HG03066 (cell line): ENCODE measurements at regions not wholly inside any gene's neighbourhood (a gene's known extent, or its start where the extent isn't known, plus 50 kb on each side); places are given as distances from the start of the nearest gene placed in this dataset.

ENCODE experiments used
- ATAC-seq: cut with Tn5 transposase; IDR thresholded peaks from one replicate; pipeline ENCODE4 v1.9.1; 2021; ENCODE audit warnings: low read depth; ENCODE audit not compliant: unreplicated experiment

- no peak for ATAC-seq
Observed at GRCh38 chr20:22268675-22269074, 315.7 kb downstream of the FOXA2 start.

DNA sequence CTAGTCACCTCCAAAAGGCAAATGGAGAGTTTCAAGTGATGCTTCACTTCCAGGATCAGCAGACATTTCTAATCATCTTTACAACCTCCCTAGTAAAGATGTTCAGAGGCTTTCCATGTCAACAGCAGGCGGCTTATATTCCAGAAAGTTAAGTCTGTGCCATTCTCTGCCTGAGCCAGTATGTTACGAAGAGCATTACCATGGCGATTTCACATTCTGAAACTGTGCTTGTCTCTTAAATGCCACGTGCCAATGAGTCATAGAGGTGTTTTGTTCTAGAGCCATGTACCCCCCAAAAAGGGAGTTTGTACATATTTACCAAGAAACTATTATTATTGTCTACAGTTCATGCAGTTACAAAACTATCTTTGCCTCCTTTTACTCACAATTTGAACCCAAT lies 319.5 kb downstream of the FOXA2 start:
- ATAC-seq: no peak

DNA sequence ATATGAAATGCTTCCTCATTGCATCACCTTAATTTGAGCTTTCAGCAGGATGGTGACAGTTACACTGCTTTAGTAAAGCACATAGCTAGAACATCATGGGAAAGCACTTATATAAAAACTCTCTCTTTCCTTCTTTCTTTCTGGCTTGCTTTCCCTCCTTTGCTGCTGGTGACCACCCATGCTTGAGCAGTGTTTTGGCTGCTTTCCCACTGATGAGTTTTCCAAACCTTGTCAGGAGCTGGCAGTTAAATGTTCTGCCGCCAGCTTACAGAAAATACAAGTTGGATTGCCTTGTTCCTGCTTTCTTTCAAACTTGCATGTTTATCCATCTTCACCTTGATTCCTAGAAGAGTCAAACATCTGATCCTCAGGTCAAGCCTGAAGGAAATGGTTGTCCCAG lies 323.9 kb downstream of the FOXA2 start:
- no peak for ATAC-seq

DNA sequence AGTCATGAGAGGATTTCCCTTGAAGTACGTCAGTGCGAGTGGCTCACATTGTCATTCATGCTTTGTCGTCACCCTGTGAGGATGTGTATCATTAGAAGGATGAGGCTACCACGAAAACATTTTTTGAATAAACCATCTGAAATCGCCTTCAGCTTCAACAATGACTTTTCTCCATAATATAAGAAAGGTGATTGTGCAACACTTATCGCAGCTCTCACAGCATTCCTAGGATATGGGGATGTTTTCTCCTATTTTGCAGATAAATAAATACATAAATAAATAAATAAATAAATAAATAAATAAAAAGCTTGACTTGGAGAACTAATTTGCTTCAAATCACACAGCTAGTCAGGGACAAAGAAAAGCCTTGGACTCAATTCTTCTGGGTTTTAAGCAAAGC lies 326.5 kb downstream of the FOXA2 start:
- ATAC-seq: no peak

DNA sequence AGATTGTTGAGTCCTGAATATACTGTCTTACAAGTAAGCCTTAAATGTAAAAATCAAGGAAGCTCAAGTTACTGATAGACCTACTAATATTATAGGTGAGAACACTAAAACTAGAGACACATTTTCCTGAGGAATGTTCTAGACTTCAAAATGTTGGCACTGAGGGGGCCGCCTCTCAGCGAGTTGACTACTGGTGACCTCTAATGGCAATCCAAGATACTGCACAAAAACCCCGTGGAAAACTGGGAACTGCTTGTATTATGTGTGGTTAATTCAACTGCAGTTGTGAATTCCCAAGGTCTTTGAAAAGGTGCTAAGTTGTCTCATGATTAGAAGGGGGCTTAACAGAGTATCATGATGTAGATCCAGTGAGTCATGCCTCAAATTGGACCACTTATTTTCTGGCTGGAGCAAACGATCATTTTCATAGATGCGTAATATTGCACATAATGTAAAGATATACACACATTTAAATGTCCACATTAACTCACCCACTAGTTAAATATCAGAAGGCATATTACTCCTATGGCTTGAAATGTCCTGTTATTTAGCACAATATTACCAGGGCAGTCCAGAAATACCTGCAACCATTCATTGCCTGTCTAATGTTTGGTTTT lies 336.2 kb downstream of the FOXA2 start:
- ATAC-seq: no peak

DNA sequence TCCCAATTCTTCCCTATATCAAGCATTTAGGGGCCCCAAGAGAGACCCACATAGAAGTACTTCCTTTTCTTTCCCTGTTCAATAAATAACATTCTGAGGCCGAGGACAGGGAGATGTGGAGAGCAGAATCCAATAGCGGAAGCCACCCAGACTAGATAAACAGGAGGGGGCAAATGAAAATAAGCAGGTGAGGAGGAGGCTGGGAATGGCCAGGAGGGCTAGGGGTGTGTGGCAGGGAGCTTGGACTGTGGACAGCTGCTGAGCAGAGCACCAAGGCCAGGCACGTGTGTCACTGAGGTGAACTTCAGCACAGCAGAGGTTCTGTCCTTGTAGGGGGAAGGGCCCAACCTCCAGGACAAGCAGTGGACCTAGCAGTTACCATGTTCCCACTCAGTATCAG lies 339.2 kb downstream of the FOXA2 start:
- no peak for ATAC-seq

DNA sequence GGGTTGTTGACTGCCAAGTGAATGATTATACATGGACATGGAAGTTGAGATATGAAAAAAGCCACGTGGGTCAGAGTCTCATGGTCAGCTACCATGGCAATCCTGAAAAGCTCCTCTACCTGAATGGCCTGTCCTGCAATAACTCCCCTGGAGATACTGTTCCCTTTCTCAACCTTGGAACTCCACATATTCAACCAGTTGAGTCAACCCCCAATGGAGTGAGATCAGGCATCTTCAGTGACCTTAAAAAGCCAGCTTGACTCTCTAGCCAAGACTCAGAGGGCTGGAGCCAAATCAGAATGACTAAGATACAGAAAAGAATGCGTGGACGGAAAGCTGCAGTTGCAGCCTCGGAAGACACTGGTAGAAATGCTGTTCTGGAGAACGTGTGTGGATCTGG lies 341.3 kb downstream of the FOXA2 start:
- ATAC-seq: no peak

GRCh38 chr20:22241609-22242008 lies 342.8 kb downstream of the FOXA2 start:
- ATAC-seq: no peak

- no peak for ATAC-seq
Observed at GRCh38 chr20:22232923-22233322, 351.4 kb downstream of the FOXA2 start.

GRCh38 chr20:22232473-22232872 lies 351.9 kb downstream of the FOXA2 start:
- no peak for ATAC-seq

DNA sequence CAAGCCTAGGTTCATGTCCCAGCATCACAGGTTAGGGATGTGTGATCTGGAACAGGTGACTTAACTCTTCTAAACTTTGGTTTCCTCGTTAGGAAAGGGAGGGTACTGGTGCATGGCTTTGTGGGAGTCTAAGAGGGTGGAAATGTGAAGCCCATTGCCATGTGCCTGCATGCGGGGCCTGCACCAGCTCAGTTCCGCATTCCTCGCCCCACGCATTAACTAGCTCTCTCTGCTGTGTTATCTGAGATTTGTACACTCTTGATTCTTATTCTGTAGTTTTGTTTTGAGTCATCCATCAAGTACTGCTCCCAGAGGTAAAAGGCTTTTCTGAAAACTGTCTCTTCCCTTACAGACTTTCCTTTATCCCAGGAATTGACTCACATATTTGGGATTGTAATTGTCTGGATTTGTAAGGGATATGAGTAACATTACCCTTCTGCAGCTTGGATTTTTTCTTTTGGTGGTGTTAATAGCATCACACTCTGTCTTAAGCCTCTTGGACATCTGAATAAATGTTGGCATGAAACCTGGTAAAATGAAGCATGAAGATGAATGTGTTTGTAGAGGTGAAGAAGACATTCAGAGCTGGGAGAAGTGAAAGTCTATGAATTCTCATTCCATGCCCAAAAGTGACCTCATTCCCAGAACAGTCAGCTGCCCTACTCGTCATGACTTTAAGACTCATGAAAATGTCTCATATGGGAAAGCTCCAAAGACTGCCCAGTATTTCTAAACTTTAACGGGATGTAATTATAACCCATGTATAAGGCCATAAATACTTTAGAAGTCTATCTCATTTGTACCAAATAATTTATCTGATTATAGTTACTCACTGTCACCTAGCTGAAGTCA lies 357.3 kb downstream of the FOXA2 start:
- ATAC-seq: no peak

DNA sequence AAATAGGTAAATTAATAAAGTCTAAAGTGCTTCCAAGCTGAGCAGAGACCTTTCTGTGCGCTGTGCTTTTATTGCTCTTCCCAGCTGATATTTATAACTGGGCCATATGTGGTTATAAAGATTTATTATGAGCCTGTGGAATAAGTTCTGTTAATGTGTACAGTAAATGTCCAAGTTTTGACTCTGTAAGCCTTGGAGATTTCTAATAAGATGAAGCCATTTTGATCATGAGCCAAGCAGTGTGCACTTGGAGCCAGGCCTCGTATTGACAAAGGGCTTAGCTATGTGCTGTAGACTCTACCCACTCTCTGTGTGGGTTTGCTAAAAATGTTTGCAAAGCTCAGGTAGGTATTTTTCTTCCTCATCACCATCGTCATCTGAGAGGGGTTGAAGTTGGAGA lies 361.1 kb downstream of the FOXA2 start:
- no peak for ATAC-seq

DNA sequence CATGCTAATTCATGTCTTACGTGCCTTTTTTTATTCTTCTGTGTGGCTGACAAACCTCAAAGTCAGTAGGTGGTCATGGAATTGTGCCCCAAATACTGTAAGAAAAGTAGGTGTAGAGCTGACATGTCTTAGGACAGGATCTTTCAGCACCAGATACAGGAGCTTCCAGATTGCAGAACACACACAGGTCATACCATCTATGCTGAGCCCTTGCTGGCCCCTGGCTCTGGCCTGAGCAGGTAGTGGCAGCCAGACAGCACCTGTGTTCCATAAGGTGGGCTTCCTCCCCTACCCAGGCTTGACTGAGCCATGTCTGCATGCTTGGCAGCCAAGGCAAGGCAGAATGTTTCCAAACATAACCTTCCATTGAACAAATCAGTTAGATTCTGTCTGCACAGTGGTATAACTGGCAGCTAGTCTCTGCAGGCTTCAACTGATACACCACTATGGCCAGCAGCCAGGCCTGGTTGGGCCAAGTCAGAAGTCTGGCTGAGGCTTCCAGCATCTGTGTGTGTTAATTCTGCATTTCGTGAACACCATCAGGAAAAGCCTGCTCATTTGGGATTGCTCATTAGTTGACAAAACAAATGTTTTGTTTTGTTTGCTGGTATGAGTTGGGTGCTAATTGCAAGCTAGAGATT lies 366.5 kb downstream of the FOXA2 start:
- no peak for ATAC-seq

- no peak for ATAC-seq
Observed at GRCh38 chr20:22216984-22217383, 367.4 kb downstream of the FOXA2 start.

GRCh38 chr20:22214296-22214695 lies 370.1 kb downstream of the FOXA2 start:
- no peak for ATAC-seq

- no peak for ATAC-seq
Observed at GRCh38 chr20:22213271-22213670, 371.1 kb downstream of the FOXA2 start.

DNA sequence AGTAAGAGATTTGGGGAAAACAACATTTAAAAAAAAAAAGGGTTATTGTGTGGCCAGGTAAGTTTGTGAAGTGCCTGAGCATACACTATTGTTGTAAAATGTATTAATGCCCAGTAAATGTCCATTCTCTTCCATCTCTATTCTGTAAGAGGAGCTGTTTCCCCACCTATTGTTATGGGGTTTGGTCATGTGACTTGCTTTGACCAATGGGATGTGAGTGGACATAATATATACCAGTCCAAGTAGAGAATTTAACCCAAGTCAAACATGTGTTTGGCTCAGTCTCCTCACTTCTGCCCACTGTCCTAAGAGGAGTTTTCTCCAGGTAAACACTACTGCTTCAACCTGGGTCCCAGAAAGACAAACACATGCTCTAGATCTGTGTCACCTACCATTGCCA lies 377.1 kb downstream of the FOXA2 start:
- no peak for ATAC-seq

GRCh38 chr20:22204801-22205200 lies 379.6 kb downstream of the FOXA2 start:
- no peak for ATAC-seq

DNA sequence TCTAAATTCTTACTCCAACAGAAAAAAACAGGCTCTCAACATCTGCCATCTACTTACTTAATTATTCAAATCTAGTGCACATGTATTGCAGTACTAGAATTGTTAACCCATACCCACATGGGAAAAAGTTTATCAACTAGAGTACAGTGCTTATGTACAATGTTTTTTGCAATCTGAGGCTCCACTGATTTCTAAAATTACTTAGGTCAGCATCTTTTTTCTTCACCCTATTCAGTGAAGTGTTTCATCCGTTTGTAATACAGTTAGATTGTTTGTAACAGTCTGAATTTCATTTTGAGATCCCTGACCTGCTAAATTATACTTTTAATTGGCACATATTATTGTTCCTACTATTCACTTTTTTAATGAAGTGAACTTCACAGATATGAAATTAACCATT lies 402.2 kb downstream of the FOXA2 start:
- no peak for ATAC-seq

GRCh38 chr20:22180244-22180643 lies 404.1 kb downstream of the FOXA2 start:
- ATAC-seq: no peak

GRCh38 chr20:22160101-22160652 lies 424.2 kb downstream of the FOXA2 start:
- no peak for ATAC-seq
